Midbrain (tissue), 1 donor: ENCODE measurements at regions not wholly inside any gene's neighbourhood (a gene's known extent, or its start where the extent isn't known, plus 50 kb on each side); places are given as distances from the start of the nearest gene placed in this dataset.

Experiments
- DNase-seq: peaks from one replicate; lab custom pipeline; 2025; lab: John Stamatoyannopoulos, UW

- no peak for DNase-seq
These were observed 395.7 kb upstream of the NOVA1 start for GRCh38 chr14:26993556-26993955.

- no peak for DNase-seq
These were observed 397.5 kb upstream of the NOVA1 start for GRCh38 chr14:26995301-26995700.

- DNase-seq: no peak
These were observed 398.4 kb upstream of the NOVA1 start for GRCh38 chr14:26996246-26996645.

- no peak for DNase-seq
These were observed 404.3 kb upstream of the NOVA1 start for GRCh38 chr14:27002179-27002578.

- no peak for DNase-seq
These were observed 408.7 kb upstream of the NOVA1 start for GRCh38 chr14:27006570-27006969.

GRCh38 chr14:27008187-27008586 is 410.4 kb upstream of the NOVA1 start:
- no peak for DNase-seq

GRCh38 chr14:27012641-27013040 is 414.8 kb upstream of the NOVA1 start:
- no peak for DNase-seq

- no peak for DNase-seq
These were observed 415.8 kb upstream of the NOVA1 start for GRCh38 chr14:27013678-27014077.

GRCh38 chr14:27015065-27015464 is 417.2 kb upstream of the NOVA1 start:
- DNase-seq: no peak

- no peak for DNase-seq
These were observed 427.8 kb upstream of the NOVA1 start for GRCh38 chr14:27025648-27026047.

- DNase-seq: no peak
These were observed 428.3 kb upstream of the NOVA1 start for GRCh38 chr14:27026097-27026496.

- DNase-seq: no peak
These were observed 442.7 kb upstream of the NOVA1 start for GRCh38 chr14:27040552-27040951.

- DNase-seq: no peak
These were observed 451.9 kb upstream of the NOVA1 start for GRCh38 chr14:27049701-27050100.

GRCh38 chr14:27050208-27050607 is 452.4 kb upstream of the NOVA1 start:
- DNase-seq: no peak

- DNase-seq: no peak
These were observed 458.8 kb upstream of the NOVA1 start for GRCh38 chr14:27056586-27056985.

GRCh38 chr14:27061299-27061698 is 463.5 kb upstream of the NOVA1 start:
- DNase-seq: no peak

- no peak for DNase-seq
These were observed 466.1 kb upstream of the NOVA1 start for GRCh38 chr14:27063959-27064358.

- no peak for DNase-seq
These were observed 468.1 kb upstream of the NOVA1 start for GRCh38 chr14:27065886-27066285.

GRCh38 chr14:27067961-27068360 is 470.1 kb upstream of the NOVA1 start:
- DNase-seq: no peak

- DNase-seq: no peak
These were observed 474.8 kb upstream of the NOVA1 start for GRCh38 chr14:27072589-27072988.

GRCh38 chr14:27075503-27075902 is 477.7 kb upstream of the NOVA1 start:
- no peak for DNase-seq

GRCh38 chr14:27077214-27077613 is 479.4 kb upstream of the NOVA1 start:
- DNase-seq: no peak

GRCh38 chr14:27077710-27078109 is 479.9 kb upstream of the NOVA1 start:
- DNase-seq: no peak

GRCh38 chr14:27078191-27078590 is 480.4 kb upstream of the NOVA1 start:
- DNase-seq: no peak

- DNase-seq: no peak
These were observed 481.9 kb upstream of the NOVA1 start for GRCh38 chr14:27079716-27080115.
